Fibroblast of skin of left biceps (primary cell): ENCODE measurements at regions not wholly inside any gene's neighbourhood (a gene's known extent, or its start where the extent isn't known, plus 50 kb on each side); places are given as distances from the start of the nearest gene placed in this dataset.

Experiments
- DNase-seq, 2 experiments: peaks; one replicate each; pipeline ENCODE4 v3.0.0-alpha.2; 2013; ENCODE audit warnings: low read depth in 2 of 2

DNA sequence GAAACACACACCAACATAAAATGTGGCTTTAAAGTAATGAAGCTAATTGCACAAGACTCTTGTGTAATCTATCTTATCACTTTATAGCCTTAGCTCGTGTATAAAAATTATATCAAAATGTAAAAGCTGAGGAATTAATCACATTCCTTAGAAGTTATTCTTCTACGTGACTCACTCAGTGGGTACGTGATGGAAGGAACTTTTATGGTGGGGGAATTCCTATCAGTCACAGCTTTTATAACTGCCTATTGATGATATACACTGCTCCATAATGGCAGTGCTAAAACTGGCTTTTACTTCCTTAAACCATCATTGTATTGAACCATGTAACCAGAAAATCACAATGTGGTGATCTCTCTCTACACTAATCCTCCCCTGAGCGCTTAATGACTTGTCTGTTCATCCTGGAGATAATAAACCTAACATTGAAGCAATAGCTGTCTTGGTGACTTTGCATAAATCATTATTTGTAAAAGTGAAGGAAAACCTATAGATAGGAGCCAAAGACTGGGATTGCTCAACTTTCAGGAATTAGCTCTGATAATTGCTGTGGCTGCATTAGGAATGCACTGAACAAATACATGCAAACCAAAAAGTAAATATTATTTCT is 276.7 kb downstream of the GBA3 start:
- DNase-seq = peak; percentile 70 to 75

DNA sequence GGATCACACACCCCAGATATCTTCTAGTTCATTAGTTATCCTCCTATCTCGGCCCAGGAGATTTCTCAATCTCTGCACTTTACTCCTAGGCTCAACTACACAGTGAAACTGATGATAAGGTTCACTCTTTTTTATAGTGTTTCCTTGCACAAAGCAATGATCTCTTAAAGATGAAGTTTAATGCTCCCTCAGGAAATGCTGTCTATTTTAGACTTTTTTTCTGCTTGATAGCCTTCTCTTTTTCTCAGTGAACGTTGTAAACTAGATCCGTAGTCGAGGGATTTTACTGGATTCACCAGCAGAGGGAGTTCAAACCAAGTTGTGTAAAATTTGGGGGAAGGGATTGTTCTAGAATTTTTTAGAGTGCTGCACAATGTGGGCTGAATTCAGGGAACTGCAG is 269.6 kb downstream of the GBA3 start:
- peak; percentile 23 to 31 for DNase-seq

DNA sequence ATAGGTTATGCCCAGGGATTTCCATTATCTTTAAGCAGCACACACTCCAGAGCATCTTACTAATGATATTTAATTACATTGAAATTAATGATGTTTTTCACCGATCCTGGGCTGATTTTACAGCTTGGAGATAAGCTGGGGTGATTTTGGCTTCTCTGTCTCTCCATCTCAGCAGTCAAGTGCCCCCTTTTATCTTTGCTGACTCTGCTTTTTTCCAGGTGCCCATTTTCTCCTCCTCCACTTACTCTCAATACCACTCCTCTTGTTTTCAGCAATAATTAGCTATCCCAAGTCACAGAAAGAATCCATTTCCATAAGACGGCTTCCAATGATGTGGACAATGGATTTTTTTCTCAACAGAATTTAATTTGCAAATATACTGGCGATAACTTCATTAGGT is 266.7 kb downstream of the GBA3 start:
- DNase-seq = no peak

DNA sequence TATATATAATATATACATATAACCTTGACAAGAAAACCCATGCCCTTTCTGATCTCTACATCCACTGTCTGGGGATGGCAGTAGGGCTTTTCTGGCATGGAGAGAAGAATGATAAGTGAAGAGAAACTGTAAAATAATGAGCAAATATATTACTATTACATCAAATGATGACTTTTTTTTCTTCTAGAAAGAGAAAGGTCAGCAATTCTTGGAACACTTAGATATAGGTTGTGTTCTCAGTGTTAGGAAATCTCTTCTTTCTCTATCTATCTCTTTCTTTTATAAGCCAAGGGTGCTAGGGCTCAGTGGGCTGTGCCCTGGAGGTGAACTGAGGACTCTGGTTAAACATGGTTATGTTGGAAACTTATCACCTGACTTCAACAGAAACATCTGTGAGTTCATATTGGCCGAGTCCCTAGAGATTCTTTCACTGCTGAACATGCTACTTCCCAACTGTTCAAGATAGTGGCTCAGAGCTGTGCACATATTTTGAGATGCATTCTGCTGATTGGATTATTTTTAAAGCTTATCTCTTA is 265.1 kb downstream of the GBA3 start:
- DNase-seq = no peak

DNA sequence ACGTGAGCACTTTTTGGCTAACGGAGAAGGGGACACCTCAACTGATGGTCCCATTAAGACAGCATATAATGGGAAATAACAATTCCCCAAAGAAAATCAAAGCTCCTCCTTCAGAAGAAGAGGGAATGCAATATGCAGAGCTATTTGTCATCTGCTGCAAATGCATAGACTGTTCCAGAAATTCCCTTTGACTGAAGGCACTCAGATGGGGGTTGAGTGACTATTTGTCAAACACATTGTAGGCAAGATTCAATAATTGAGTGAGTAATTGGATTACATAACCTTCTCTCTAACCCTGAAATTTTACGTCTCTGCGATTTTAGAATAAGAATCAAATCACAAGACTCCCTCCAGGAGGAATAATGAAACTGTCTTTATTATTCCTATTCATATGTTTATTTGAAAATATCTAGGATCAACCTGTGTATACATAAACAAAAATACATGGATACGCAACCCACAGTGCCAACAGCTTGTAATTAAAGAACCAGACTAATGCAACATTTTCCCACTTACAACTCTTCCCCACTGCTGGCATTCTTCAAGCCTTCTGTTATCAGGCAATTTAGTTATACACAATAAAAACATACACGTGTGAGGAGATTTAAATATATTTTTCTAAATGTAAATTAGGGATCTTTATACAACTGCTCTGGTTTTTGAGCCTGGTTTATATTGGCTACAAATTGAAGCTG is 256.6 kb downstream of the GBA3 start:
- no peak for DNase-seq

DNA sequence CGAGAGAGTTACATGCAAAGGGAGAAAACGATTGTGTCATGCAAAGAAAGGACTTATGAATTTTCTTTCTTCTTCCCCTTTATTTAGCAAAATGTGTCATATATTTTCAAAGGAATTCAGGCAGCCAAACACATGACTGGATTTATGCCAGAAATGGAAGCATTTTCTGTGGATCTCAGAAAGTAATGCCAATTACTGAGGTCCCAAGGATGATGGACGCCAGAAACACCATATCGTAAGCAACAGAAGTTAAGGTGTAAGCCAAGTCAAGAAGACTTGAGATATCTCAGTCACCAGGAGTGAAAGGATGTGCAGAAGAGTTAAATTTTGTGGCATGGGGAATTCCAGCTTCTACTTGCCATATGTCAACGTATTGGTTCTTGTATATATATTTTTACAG is 255.1 kb downstream of the GBA3 start:
- DNase-seq = no peak

DNA sequence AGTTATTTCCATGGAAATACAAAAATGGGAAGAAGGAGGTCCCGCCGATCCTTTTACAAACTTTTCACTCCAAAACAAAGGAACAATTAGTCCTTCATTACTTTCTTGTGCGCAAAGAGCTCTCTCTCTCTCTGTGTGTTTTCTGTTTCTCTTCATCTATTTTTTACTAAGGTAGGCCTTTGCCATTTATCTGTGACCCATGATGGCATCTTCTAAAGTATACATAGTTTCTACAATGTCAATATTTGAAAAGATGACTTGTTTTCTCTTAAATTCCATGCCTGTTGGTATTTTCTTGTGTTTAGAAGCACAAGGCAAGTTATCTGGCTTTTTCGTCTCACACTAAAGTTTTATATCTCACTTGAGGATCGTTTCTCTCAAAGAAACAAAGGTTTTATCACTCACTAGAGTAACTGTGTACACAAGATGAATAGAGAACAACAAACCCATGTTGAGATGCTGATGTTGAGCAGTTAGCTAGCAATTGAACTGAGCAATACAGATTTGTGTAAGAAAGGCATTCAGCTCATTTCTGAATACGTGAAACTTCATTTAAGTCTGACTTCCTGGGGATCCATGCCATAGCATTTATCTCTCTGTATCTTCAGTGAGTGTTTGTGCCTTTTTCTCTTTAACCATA is 250.3 kb downstream of the GBA3 start:
- DNase-seq = no peak

DNA sequence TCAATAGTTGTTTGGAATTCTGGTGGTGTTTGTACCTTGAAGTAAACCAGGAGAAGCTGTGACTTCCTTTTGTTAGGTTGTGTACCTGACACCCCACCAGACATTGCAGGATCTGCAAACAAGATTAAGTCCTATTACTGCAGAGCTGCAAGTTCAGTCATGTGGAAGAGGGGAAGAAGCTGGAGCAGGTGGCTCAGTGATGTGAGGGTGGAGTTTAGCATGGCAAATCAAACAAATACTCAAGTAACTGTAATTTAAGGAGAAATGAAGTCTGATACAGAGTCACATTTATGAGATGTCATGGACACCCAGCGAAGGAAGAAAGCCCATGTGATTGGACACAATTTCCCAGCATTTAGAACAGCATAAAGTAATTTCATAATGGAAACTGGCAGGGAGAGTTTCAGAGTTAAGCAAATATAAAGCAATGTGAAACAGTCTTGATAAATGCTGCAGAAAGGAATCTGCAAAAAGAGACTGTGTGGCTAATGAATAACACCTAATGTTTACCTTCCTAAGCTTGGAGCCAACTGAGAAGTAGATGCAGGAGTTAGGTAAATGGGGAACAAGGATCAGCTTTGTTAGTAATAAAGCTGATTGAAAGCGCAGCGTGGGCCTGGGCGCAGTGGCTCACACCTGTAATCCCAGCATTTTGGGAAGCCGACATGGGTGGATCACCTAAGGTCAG is 249.1 kb downstream of the GBA3 start:
- no peak for DNase-seq

DNA sequence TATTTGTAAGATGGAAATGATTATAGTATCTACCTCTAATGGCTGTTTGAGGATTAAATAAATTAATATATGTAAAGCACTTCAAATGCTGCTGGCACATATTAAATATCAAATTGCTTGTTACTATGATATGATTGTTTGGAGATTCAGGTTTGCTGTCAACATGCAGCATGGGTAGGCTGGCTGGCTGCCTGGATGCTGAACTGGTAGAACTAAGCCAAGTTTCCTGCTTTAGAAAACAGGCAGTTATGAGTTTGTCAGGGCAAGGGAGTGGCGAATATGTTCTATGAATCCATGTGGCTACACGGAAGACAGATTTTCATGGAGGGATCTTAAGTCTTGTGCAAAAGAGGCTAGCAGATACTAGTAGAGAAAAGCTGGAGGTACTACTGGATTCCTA is 239.6 kb downstream of the GBA3 start:
- no peak for DNase-seq

DNA sequence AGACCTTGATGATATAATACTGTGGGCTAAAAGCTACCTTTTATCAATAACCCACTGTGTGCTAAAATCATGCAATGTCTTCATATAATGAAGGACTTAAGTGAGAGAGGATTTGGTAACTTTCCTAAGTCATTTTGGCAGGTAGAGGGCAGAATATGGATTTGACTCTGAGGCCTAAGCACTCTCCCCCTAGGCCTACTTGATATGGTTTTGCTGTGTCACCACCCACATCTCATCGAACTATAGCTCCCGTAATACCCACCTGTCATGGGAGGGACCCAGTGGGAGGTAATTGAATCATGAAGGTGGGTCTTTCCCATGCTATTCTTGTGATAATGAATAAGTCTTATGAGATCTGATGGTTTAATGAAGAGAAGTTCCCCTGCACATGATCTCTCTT is 229.7 kb downstream of the GBA3 start:
- DNase-seq = no peak

DNA sequence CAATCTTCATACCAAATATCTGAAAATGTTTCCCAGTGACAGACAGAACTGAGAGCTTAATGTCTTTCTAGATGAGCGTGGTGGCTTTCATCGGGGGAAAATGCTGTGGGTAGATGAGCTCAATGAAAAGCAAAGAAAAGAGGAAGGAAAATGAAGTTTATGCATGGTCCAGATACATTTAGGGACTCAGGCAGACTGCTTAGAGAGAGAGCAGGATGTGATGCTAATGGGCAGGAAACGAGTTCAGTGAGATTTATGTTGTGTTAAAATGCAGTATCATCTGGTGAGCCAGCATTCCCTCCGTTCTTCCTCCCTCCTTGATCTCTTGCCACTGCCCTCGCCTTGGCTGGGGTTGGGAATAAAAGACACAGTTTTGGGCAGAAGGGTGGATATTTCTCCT is 229.2 kb downstream of the GBA3 start:
- no peak for DNase-seq

DNA sequence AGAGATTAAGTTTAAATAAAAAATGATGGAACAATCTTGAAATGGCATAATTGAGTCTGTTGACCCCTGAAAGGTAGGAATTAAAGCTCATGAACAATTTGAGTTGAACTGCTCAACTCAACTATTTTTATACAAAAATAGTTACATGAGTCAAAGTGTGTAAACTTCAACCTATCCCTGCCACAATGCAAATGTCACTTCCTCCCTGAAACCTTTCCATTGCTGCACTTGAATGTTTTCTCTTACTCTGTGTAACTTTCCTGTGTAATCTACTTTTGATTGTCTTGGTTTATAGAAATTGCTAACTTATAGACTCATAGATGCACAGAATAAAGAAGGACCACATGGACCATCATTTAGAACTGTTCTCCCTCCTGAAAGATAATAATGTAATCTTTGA is 218.5 kb downstream of the GBA3 start:
- DNase-seq = no peak

DNA sequence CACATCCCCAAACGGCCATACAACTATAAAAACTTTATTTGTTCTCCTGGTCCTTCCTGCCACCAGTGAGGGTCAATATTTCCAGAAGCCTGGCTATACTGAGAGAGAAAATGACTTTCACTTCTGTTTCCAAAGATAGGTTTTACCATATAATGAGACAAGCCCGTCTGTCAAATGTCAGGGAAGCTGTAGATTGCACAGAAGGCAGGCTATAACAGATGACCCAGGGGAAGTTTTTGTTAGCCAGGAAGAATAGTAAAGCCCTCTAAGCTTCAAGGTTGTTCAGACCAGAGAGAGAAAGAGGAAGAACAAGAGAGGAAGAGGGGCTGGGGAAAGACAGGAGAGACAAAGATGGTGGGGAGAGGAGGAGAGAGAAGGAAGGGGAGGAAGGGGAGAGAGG is 217.5 kb downstream of the GBA3 start:
- no peak for DNase-seq

DNA sequence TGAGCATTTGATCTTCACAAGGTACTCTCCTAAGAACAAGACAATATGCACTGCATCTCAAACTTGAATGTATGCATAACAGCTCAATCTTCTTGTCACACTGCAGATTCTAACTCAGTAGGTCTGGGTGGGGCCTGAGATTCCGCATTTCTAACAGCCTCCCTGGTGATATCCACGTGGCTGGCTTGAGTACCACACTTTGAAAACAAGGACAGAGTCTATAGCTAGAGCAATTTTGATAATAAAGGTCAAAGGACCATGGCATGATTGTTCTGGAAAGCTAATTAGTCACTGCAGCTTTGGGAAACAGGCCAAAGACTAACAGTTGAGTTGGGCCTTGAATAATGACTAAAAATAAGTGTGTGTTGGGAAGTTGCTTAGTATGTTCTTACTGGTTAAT is 213.3 kb downstream of the GBA3 start:
- DNase-seq = no peak

DNA sequence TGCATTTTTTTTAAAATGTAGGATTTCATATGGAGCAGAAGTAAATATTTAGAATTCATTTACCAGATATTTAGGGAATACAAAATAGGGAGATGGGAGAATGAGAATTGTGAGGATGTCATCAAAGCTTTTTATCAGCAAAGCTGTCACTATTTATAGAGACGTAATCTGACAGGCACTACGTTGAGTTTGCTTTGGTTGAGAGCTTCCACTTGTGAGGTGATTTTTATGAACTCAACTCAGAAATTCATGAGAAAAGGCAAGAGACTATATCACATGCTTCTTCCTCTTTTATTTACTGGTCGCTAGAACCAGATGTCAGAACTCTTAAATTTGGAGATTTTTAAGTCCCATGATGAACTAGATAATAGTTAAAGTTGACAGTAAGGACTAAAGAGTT is 211.2 kb downstream of the GBA3 start:
- no peak for DNase-seq

DNA sequence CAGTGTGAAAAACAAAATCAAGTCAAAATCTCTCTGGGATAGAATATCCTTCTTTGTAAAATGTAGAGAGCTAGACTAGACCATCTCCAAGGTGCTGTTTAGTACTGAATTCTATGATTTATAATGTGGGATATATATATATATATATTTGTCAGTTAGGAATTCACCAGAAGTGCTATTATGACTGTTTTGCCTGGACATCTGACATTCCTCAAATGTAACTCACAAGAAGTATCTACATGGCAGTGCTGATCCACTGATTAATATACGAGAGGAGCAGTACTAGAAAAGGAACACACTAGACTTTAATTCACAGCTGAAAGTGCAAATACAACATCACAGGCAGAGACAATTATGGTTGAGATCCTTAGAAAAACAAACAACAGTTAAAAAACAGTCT is 208.9 kb downstream of the GBA3 start:
- DNase-seq = peak in 1 of 2 experiments; percentile 8

DNA sequence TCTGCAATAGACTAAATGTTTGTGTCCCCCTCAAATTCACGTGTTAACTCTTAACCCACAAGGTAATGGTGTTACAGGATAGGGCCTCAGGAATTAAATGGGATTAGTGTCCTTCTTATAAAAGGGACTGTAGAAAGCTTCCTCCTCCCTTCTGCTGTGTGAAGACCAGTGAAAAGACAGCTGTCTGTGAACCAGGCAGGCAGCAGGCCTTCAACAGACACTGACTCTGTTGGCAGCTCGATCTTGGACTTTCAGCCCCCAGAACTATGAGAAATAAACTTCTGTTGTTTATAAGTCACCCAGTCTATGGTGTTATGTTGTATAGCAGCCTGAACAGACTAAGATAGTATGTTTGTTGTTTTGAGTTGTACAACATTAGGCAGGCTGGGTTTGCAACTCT is 208.1 kb downstream of the GBA3 start:
- no peak for DNase-seq

DNA sequence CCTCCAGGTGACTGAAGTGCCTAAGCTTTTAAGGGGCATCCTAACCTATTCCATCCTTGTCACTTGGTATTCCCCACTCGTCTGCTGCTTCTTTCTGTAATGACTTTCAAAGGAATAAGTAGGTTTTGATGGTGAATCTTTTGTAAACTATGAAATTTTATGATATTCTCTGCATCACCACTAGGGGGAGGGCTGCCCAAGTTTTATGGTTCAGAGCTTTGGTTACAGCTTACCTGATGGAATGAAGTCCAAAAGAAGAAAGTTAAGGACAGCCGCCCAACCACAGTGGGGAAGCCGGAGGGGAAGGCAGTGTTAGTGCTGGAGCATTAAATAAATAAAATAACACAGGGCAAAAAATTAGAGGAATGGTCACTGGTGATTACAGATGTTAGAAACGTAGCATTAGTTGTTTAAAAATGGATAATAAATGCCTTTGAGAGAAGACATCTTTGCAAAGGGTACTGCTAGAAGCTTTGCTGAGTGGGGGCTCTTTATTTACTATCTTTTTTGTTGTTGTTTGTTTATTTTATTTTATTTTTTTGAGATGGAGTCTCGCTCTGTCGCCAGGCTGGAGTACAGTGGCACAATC is 204.9 kb downstream of the GBA3 start:
- DNase-seq = no peak

DNA sequence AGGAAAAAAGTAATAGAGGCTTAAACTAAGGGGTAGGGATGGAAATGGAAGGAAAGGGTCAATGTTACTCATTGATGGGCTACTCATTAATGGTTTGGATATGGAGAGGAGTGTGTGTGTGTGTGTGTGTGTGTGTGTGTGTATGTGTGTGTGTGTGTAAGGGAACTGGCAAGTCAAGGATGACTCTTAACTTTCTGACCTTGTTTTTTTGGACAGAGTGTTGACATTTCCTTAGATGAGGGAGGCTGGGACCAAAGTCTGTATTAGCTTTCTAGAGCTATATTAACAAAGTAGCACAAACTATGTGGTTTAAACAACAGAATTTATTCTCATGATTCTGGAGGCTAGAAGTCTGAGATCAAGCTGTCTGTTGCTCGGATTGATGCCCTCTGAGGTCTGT is 202.7 kb downstream of the GBA3 start:
- DNase-seq = no peak

DNA sequence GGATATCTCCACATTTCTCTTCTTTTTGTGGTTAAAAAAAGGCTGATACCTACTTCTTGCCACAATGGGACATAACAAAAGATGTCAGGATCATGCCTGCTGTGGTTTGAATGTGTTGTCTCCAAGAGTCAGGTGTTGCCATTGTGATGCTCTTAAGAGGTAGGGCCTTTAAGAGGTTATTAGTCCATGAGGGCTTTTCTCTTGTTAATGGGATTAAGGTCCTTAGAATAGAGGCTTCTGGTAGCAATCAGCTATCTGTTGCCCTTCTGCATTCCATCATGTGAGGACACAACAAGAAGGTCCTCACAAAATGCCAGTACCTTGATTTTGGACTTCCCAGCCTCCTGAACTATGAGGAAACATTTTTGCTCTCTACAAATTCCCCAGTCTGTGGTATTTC is 191.4 kb downstream of the GBA3 start:
- DNase-seq = no peak

DNA sequence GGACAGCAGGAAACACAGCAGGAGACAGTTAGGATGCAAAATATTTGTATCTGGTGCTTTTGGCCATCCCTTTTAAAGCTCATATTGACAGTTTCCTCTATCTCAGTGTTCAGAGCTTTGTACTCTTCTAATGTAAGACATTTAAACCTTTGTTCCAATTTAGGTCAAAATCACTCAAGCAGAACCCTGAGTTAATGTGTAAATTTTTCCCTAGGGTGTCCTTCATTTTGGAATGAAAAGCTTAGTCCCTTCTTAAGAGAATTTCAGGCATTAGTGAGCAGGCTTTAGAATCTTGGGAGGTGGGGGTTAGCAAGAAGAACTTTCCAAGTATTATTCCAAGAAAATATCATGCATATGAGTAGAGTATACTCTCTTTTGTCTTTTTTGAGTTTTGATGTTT is 188.7 kb downstream of the GBA3 start:
- DNase-seq = no peak

DNA sequence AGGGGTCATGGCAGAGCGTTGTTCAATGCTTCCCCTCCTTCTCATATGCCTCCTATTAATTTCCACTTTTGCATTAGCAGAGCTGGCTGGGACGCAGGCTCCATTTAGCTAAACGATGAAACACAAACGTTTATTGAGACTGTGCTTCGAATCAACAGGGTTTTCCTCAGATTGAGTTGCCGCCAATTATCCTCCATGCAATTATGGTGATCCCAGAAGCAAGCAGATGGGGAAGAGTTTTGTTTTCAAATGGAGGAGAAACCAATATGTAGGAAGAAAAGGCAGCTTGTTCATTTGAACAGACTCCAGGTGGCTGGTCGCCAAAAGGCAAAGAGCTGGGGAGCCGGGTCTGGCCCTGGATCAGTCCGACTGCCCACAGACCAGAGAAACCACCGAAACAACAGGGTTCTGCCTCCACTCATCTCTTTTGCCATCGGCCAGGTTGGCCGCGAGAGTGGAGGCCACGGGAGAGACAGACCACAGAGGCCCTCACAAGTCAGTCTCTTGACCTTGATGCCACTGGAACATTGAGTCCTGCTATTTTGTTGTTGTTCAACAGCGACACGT is 184.8 kb downstream of the GBA3 start:
- no peak for DNase-seq
